DND-41 (cell line): ENCODE measurements at regions not wholly inside any gene's neighbourhood (a gene's known extent, or its start where the extent isn't known, plus 50 kb on each side); places are given as distances from the start of the nearest gene placed in this dataset.

Source experiments
- CTCF ChIP-seq: IDR thresholded peaks from 2 replicates; pipeline ENCODE4 v1.5.1; 2012; ENCODE audit warnings: borderline replicate concordance, low read length, moderate library complexity, mild to moderate bottlenecking; ENCODE audit not compliant: poor library complexity, severe bottlenecking; ENCODE audit errors: extremely low read depth
- EZH2 ChIP-seq: IDR thresholded peaks from 3 replicates; pipeline ENCODE4 v1.6.1; 2012; ENCODE audit warnings: borderline replicate concordance, low read depth, mild to moderate bottlenecking, moderate library complexity, low read length, inconsistent platforms; ENCODE audit not compliant: severe bottlenecking

GRCh38 chr5:92976156-92976555, 604.9 kb downstream of the NR2F1-AS1 start:
- TF ChIP-seq CTCF (no peak), EZH2 (no peak)
